ENCODE measurements at regions not wholly inside any gene's neighbourhood (a gene's known extent, or its start where the extent isn't known, plus 50 kb on each side); places are given as distances from the start of the nearest gene placed in this dataset.
"Not testable (repeated sequence)": the region's sequence is repeated elsewhere in the genome, so short reads cannot be mapped to it uniquely, and the experiment has no call there.

DNA sequence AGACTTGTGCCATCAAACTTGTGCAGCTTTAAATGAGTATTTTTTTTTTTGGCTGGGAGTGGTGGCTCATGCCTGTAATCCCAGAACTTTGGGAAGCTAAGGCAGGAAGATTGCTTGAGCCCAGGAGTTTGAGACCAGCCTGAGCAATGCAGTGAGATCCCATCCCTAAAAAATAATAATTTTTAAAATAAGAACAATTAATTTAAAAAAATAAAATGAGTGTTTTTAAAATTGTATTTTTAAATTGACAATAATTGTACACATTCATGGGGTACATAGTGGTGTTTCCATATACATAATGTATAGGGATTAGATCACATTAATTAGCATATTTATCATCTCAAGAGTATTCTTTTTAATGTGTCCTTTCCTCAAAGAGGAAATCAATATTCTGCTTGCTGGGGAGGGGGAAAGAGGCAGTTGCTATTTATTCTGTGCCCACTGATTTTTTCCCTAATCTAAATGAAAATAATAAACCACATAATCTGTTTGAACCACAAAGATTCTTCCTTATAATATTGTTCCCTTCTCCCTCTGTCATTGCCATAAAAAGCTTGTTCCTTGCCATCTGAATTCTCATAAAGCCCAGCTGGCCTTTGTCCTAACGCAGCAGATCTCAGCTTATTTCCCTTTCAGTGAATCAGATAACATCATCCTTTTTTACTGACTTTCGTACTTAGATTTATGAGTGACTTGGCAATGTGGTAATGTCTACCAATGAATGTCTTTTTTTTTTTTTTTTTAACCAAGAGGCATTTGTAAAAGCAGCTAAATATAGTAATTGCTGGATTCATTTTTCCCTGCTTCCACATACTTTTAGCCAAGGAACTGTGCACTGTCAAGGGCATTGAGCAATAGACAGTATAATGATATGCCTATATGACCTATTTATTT is 81.8 kb upstream of the RUBCNL start:
- TF ChIP-seq, protein P1, sequence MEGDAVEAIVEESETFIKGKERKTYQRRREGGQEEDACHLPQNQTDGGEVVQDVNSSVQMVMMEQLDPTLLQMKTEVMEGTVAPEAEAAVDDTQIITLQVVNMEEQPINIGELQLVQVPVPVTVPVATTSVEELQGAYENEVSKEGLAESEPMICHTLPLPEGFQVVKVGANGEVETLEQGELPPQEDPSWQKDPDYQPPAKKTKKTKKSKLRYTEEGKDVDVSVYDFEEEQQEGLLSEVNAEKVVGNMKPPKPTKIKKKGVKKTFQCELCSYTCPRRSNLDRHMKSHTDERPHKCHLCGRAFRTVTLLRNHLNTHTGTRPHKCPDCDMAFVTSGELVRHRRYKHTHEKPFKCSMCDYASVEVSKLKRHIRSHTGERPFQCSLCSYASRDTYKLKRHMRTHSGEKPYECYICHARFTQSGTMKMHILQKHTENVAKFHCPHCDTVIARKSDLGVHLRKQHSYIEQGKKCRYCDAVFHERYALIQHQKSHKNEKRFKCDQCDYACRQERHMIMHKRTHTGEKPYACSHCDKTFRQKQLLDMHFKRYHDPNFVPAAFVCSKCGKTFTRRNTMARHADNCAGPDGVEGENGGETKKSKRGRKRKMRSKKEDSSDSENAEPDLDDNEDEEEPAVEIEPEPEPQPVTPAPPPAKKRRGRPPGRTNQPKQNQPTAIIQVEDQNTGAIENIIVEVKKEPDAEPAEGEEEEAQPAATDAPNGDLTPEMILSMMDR (IDR thresholded peaks at IDR 0.05; ENCODE audit: low read depth, low read length): no peak
- no peak for DNase-seq (ENCODE audit: extremely low read depth, low read depth)

DNA sequence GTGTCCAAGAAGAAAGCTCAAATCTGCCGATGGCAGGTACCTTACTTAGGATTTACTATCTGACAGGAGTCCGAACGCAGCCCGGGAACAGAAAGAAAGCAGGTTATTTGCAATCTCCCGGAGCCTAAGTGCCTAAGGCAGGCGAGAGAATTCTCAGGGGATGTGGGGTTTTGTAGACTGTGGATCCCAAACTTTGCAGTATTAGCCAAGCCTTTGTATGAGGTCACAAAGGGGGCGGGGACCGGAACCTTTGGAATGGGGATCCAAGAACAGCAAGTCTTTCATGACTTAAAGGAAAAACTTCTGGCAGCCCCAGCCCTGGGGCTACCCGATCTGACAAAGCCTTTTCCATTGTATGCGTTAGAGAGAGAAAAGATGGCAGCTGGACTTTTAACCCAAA is 80.6 kb upstream of the RUBCNL start:
- not testable (repeated sequence) for DNase-seq (ENCODE audit: extremely low read depth, low read depth)

DNA sequence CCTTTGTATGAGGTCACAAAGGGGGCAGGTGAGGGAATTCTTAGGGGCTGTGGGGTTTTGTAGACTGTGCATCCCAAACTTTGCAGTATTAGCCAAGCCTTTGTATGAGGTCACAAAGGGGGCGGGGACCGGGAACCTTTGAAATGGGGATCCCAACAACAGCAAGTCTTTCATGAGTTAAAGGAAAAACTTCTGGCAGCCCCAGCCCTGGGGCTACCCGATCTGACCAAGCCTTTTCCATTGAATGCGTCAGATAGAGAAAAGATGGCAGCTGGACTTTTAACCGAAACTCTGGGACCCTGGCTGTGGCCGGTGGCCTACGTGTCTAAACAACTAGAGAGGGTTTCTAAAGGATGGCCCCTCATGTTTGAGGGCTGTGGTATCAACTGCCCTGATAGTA is 79.0 kb upstream of the RUBCNL start:
- DNase-seq (ENCODE audit: extremely low read depth, low read depth): not testable (repeated sequence)

DNA sequence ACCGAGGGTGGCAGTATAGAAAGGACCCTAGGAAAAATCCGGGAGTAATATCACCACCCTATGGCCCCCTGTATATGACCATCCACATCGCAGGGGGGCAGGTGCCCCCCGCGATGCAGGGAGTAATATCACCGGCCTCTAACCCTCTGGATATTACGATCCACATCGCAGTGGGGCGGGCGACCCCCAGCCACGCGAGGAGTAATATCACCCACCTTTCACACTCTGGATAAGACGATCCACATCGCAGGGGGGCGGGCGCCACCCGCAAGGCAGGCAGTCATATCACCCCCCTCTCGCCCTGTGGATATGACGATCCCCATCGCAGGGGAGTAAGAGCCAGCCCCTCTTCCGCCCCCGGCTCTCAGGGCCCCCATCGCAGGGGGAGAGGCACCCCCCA is 76.7 kb upstream of the RUBCNL start:
- DNase-seq (ENCODE audit: extremely low read depth, low read depth): no peak
- TF ChIP-seq, protein P1 (IDR thresholded peaks at IDR 0.05; ENCODE audit: low read depth, low read length): no peak

DNA sequence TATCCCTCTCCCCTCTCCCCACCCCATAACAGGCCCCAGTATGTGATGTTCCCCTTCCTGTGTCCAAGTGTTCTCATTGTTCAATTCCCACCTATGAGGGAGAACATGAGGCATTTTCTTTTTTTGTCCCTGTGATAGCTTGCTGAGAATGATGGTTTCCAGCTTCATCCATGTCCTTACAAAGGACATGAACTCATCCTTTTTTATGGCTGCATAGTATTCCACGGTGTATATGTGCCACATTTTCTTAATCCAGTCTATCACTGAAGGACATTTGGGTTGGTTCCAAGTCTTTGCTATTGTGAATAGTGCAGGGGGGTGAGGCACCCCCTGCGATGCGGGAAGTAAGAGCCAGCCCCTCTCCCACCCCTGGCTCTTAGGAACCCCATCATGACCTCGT is 73.2 kb upstream of the RUBCNL start:
- not testable (repeated sequence) for DNase-seq (ENCODE audit: extremely low read depth, low read depth)

DNA sequence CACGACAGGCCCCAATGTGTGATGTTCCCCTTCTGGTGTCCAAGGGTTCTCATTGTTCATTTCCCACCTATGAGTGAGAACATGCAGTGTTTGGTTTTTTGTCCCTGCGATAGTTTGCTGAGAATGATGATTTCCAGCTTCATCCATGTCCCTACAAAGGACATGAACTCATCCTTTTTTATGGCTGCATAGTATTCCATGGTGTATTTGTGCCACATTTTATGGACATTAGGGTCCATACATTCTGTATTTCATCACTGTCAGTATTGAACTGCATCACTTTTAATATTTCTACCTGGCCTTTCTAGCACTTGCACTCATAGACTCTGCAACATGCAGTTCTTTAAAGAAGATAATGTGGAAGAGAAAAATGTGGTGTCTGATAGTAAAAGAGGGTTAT is 70.2 kb upstream of the RUBCNL start:
- DNase-seq (ENCODE audit: extremely low read depth, low read depth): not testable (repeated sequence)

DNA sequence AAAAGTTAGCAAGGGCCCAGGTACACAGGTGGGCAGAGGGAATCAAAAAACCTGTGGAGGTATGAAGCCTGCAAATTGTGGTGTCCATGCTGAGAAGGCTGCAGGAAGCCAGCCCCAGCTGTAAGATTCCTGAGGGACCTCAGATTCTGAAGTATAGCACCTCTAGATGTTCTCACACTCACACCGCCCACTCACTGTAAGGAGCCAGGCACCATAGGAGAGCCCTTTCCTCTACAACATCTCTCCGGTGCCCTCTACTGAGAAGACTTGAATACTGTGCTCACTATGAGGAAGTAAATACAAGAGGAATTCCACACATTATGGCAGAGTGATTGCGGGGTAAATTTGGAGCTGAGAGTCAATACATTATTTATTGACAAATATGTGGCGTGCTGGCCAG is 68.9 kb upstream of the RUBCNL start:
- TF ChIP-seq, protein P1 (IDR thresholded peaks at IDR 0.05; ENCODE audit: low read depth, low read length): peak; percentile 12
- DNase-seq (ENCODE audit: extremely low read depth, low read depth): not testable (repeated sequence)

DNA sequence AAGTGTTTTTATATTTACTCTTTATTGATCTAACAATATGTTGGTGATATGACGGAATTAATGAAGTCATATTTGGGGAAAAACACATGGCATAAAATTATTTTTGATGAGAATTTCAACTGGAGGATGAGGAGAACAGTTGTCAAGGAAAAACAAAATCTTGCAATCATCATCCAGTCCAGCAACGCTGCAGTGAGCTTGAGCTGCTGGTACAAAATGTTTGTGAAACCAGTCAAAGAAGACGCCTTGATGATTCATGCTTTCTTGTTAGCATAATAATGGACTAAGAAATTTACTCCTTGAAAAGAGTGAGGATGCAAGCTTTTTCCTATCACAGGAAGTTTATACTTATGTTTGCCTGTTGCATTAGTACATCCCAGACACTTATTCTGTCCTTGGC is 64.1 kb upstream of the RUBCNL start:
- not testable (repeated sequence) for DNase-seq (ENCODE audit: extremely low read depth, low read depth)

DNA sequence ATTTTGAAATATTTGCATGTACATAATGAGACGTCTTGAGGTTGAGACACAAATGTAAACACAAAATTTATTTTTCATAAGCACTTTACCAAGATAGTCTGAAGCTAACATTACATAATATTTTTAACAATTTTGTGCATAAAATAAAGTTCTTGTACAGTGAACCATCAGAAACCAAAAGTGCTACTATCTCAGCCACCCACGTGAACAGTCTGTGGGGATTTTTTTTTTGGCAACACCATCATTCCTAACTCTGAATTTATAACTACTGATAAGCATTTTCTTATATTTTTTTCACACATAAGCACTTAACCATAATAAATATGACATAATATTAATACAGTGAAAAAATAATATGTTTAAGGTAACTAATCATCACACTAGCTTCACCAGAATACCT is 62.9 kb upstream of the RUBCNL start:
- not testable (repeated sequence) for DNase-seq (ENCODE audit: extremely low read depth, low read depth)

DNA sequence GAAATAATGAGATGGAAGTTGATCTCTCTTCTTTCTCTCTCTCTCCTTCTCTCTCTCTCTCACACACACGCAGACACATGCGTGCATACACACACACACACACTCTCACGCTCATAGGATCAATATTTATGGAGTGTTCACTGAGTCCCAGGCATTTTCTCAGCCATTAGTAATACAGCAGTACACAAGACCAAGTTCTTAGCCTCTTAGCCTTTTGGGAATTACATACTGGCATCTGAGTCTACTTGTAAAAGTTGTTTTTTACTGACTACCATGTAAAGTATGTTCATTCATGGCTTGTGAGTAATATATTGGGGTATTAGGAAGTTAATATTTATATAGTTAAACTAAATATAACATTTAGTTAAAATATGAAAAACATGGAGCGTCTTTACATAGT is 61.1 kb upstream of the RUBCNL start:
- not testable (repeated sequence) for DNase-seq (ENCODE audit: extremely low read depth, low read depth)

DNA sequence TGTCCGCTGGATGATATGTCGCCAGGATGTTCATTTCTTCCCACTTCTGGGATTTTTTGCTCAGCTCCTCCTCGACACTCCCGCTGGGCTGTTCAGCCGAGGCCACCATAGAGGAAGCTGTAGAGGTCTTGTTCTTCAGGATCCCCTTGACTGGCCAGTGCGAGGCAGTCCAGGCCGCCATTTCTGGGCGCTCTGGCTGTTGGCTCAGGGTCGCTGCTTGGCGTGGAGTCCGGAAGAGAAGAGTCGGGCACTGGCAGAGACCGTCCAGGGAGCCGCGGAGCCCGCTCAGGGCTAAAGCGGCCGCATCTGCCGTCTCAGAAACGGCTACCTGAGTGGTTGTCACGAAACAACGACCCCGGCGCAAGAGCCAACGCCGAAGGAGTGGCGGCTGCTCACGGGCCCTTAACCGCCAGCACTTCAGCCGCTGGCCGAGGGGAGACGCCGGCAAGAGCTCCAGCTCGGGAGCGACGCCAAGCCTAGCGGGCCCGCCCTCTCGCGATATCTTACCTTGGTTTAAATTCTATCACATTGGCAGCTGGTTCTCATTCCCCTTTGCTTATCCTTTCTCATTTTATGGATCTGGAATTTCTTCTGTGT is 50.9 kb upstream of the RUBCNL start:
- not testable (repeated sequence) for DNase-seq (ENCODE audit: extremely low read depth, low read depth)
